OCI-LY7 (cell line): ENCODE measurements at regions not wholly inside any gene's neighbourhood (a gene's known extent, or its start where the extent isn't known, plus 50 kb on each side); places are given as distances from the start of the nearest gene placed in this dataset.

Source experiments
- BruUV-seq: library from RNA; stranded (reverse); fragments of 400-500 nt; replicated peaks from 2 replicates; lab custom pipeline; 2021; lab: Mats Ljungman, UMichigan
- CTCF ChIA-PET: fragments of 300-600 bp; sonication (Branson Sonifier 250); formaldehyde crosslinking; loops from one replicate; lab custom pipeline; 2022; ENCODE audit warnings: antibody characterized with exemption; ENCODE audit not compliant: unreplicated experiment; lab: Charles Lee
- POLR2A ChIA-PET: fragments of 300-600 bp; sonication (Branson Sonifier 250); formaldehyde crosslinking; loops from one replicate; lab custom pipeline; 2022; ENCODE audit warnings: antibody characterized with exemption; lab: Charles Lee
- DNase-seq: peaks from one replicate; pipeline ENCODE4 v3.0.0-alpha.2; 2015; ENCODE audit warnings: low spot score
- H2AFZ ChIP-seq: fragments of 200-600 bp; sonication (generic), shearing (Covaris generic); 2 replicates; pipeline ENCODE4 v1.6.1; 2014; ENCODE audit warnings: mild to moderate bottlenecking, antibody characterized with exemption, low read length, moderate library complexity
- H3K27ac ChIP-seq: fragments of 200-600 bp; sonication (generic); 2 replicates; pipeline ENCODE4 v1.5.1; 2014; ENCODE audit warnings: mixed run types, low read depth, mild to moderate bottlenecking, moderate library complexity, low read length, inconsistent platforms; ENCODE audit not compliant: poor library complexity, severe bottlenecking
- H3K36me3 ChIP-seq: fragments of 200-600 bp; sonication (generic); 2 replicates; pipeline ENCODE4 v1.6.1; 2014; ENCODE audit warnings: mild to moderate bottlenecking, antibody characterized with exemption, low read length, moderate library complexity, mixed read lengths; ENCODE audit not compliant: insufficient read depth
- H3K4me1 ChIP-seq: fragments of 200-600 bp; sonication (generic); 2 replicates; pipeline ENCODE4 v1.5.1; 2014; ENCODE audit warnings: mild to moderate bottlenecking, low read length; ENCODE audit not compliant: insufficient read depth, poor library complexity, severe bottlenecking
- H3K4me2 ChIP-seq: fragments of 200-600 bp; sonication (generic); 2 replicates; pipeline ENCODE4 v1.6.1; 2014; ENCODE audit warnings: mild to moderate bottlenecking, low read length
- H3K4me3 ChIP-seq: fragments of 200-600 bp; sonication (generic); 2 replicates; pipeline ENCODE4 v1.5.1; 2014; ENCODE audit warnings: mild to moderate bottlenecking, low read depth, low read length; ENCODE audit not compliant: poor library complexity, severe bottlenecking
- H3K79me2 ChIP-seq: fragments of 200-600 bp; sonication (generic); 2 replicates; pipeline ENCODE4 v1.6.1; 2016; ENCODE audit warnings: low read depth, mild to moderate bottlenecking, low read length, moderate library complexity, mixed read lengths; ENCODE audit not compliant: insufficient read depth
- H3K9me2 ChIP-seq: fragments of 200-600 bp; sonication (generic); 2 replicates; pipeline ENCODE4 v1.6.1; 2016; ENCODE audit warnings: mild to moderate bottlenecking, low read length, mixed read lengths; ENCODE audit not compliant: insufficient read depth
- H3K9me3 ChIP-seq: fragments of 200-600 bp; sonication (generic); 2 replicates; pipeline ENCODE4 v1.6.1; 2014; ENCODE audit warnings: mild to moderate bottlenecking, mixed run types, low read length, mixed read lengths
- H4K20me1 ChIP-seq: fragments of 200-600 bp; sonication (generic); 2 replicates; pipeline ENCODE4 v1.6.1; 2014; ENCODE audit warnings: mild to moderate bottlenecking, antibody characterized with exemption, low read length, moderate library complexity, mixed read lengths; ENCODE audit not compliant: insufficient read depth
- CTCF ChIP-seq: fragments of 200-600 bp; sonication (generic); conservative IDR thresholded peaks from 2 replicates; pipeline ENCODE4 v1.5.1; 2014; ENCODE audit warnings: mild to moderate bottlenecking, antibody characterized with exemption, low read length, moderate library complexity, mixed read lengths
- EZH2phosphoT487 ChIP-seq: fragments of 200-600 bp; sonication (generic); IDR thresholded peaks from 2 replicates; pipeline ENCODE4 v1.6.1; 2018; ENCODE audit warnings: low read depth, borderline replicate concordance, mild to moderate bottlenecking, mixed run types, antibody characterized with exemption, low read length, moderate library complexity, mixed read lengths
- intact Hi-C: fragments of 100-400 bp; cut with micrococcal nuclease; formaldehyde crosslinking; loops from one replicate; pipeline ENCODE4 v1.10.0; 2022; ENCODE audit not compliant: unreplicated experiment

- no peak overlapping the region for H2AFZ ChIP-seq
- H3K9me2 ChIP-seq: no peaks in the 10 kb centered on the region
- no peak overlapping the region for H3K4me2 ChIP-seq
- no peak overlapping the region for H3K4me3 ChIP-seq
- TF ChIP-seq CTCF (no peak), EZH2phosphoT487 (no peak)
- CTCF ChIA-PET: no interaction called here
- no peak for DNase-seq
- H4K20me1 ChIP-seq: no peaks in the 10 kb centered on the region
- H3K9me3 ChIP-seq: no peaks in the 10 kb centered on the region
- no peak overlapping the region for H3K27ac ChIP-seq
- POLR2A ChIA-PET: interaction anchor here (0.9 kb wide), 1 partner anchor 59 kb away, joined by 3 read pairs; no protein-coding TSS in a partner anchor
- H3K79me2 ChIP-seq: no peaks in the 10 kb centered on the region
- H3K4me1 ChIP-seq: no peaks in the 10 kb centered on the region
- intact Hi-C loops: no loop called here
- no TSS peak for BruUV-seq
- no peaks in the 10 kb centered on the region for H3K36me3 ChIP-seq
Observed at GRCh38 chr2:157938556-157938955, 62.4 kb upstream of the ACVR1 start.

- TF ChIP-seq EZH2phosphoT487 (no peak), CTCF (no peak)
- CTCF ChIA-PET: no interaction called here
- Histone ChIP-seq H3K4me3 (no peak overlapping the region), H3K9me3 (no peaks in the 10 kb centered on the region), H3K79me2 (no peaks in the 10 kb centered on the region), H2AFZ (no peak overlapping the region), H4K20me1 (no peaks in the 10 kb centered on the region), H3K4me2 (no peak overlapping the region), H3K9me2 (no peaks in the 10 kb centered on the region), H3K27ac (no peak overlapping the region), H3K4me1 (no peaks in the 10 kb centered on the region), H3K36me3 (no peaks in the 10 kb centered on the region)
- POLR2A ChIA-PET: interaction anchor here (0.8 kb wide), 1 partner anchor 25 kb away, joined by 6 read pairs; no protein-coding TSS in a partner anchor
- DNase-seq: no peak
- intact Hi-C loops: no loop called here
- no TSS peak for BruUV-seq
Observed at GRCh38 chr2:157936406-157936805, 60.3 kb upstream of the ACVR1 start.

- intact Hi-C loops: no loop called here
Observed at GRCh38 chr2:157935378-157935906, 59.3 kb upstream of the ACVR1 start.

More at GRCh38 chr2:157935378-157935906, 59.3 kb upstream of the ACVR1 start:
- TF ChIP-seq EZH2phosphoT487 (no peak), CTCF (no peak)
- no peaks in the 10 kb centered on the region for H3K79me2 ChIP-seq
- CTCF ChIA-PET: no interaction called here
- H3K4me3 ChIP-seq: no peak overlapping the region
- H3K4me1 ChIP-seq: no peaks in the 10 kb centered on the region
- BruUV-seq: no TSS peak
- H3K9me3 ChIP-seq: no peaks in the 10 kb centered on the region
- POLR2A ChIA-PET: interaction anchor here (0.5 to 2.0 kb wide), 2 partner anchors 9 to 638 kb away, joined by 4 to 12 read pairs; no protein-coding TSS in a partner anchor
- H3K9me2 ChIP-seq: no peaks in the 10 kb centered on the region
- H3K4me2 ChIP-seq: no peak overlapping the region
- no peaks in the 10 kb centered on the region for H3K36me3 ChIP-seq
- DNase-seq: no peak
- H2AFZ ChIP-seq: no peak overlapping the region
- no peak overlapping the region for H3K27ac ChIP-seq
- H4K20me1 ChIP-seq: no peaks in the 10 kb centered on the region
